COLO668 (cell line): ENCODE measurements at regions not wholly inside any gene's neighbourhood (a gene's known extent, or its start where the extent isn't known, plus 50 kb on each side); places are given as distances from the start of the nearest gene placed in this dataset.
"Not testable (repeated sequence)": the region's sequence is repeated elsewhere in the genome, so short reads cannot be mapped to it uniquely, and the experiment has no call there.

Experiments
- DNase-seq: peaks from one replicate; lab custom pipeline; 2025; ENCODE audit not compliant: unreplicated experiment; lab: John Stamatoyannopoulos, UW

GRCh38 chrX:125503769-125504168 lies 184.1 kb downstream of the TEX13C start:
- DNase-seq = no peak

GRCh38 chrX:125505207-125505606 lies 185.5 kb downstream of the TEX13C start:
- no peak for DNase-seq

GRCh38 chrX:125507119-125507518 lies 187.4 kb downstream of the TEX13C start:
- no peak for DNase-seq

- no peak for DNase-seq
Measured at GRCh38 chrX:125520029-125520428, 200.4 kb downstream of the TEX13C start.

- DNase-seq = no peak
Measured at GRCh38 chrX:125522752-125523151, 203.1 kb downstream of the TEX13C start.

GRCh38 chrX:125532411-125533089 lies 212.9 kb downstream of the TEX13C start:
- no peak for DNase-seq

- DNase-seq = no peak
Measured at GRCh38 chrX:125533352-125533751, 213.7 kb downstream of the TEX13C start.

- no peak for DNase-seq
Measured at GRCh38 chrX:125544031-125544660, 224.5 kb downstream of the TEX13C start.

- DNase-seq = no peak
Measured at GRCh38 chrX:125544856-125545255, 225.2 kb downstream of the TEX13C start.

- no peak for DNase-seq
Measured at GRCh38 chrX:125577479-125577878, 257.8 kb downstream of the TEX13C start.

GRCh38 chrX:125604448-125604847 lies 284.8 kb downstream of the TEX13C start:
- no peak for DNase-seq

- DNase-seq = no peak
Measured at GRCh38 chrX:125605145-125605544, 285.5 kb downstream of the TEX13C start.

GRCh38 chrX:125614591-125615343 lies 295.1 kb downstream of the TEX13C start:
- not testable (repeated sequence) for DNase-seq

GRCh38 chrX:125620715-125621587 lies 301.3 kb downstream of the TEX13C start:
- no peak for DNase-seq

GRCh38 chrX:125621588-125621927 lies 301.9 kb downstream of the TEX13C start:
- no peak for DNase-seq

GRCh38 chrX:125622899-125623298 lies 303.2 kb downstream of the TEX13C start:
- no peak for DNase-seq

- DNase-seq = no peak
Measured at GRCh38 chrX:125627676-125628075, 308.0 kb downstream of the TEX13C start.

GRCh38 chrX:125628435-125628834 lies 308.8 kb downstream of the TEX13C start:
- DNase-seq = no peak

- no peak for DNase-seq
Measured at GRCh38 chrX:125641405-125641804, 321.7 kb downstream of the TEX13C start.

- DNase-seq = peak; percentile 1
Measured at GRCh38 chrX:125646195-125646594, 326.5 kb downstream of the TEX13C start.

GRCh38 chrX:125651426-125651825 lies 331.8 kb downstream of the TEX13C start:
- no peak for DNase-seq
